LNCAP (cell line): ENCODE measurements at regions not wholly inside any gene's neighbourhood (a gene's known extent, or its start where the extent isn't known, plus 50 kb on each side); places are given as distances from the start of the nearest gene placed in this dataset.

Experiments
- CTCF ChIP-seq: fragments of 450-650 bp; IDR thresholded peaks from 2 replicates; pipeline ENCODE4 v1.5.1; 2017; ENCODE audit warnings: mild to moderate bottlenecking

- TF ChIP-seq CTCF = no peak
Observed at GRCh38 chr7:71042591-71042990, 89.4 kb upstream of the GALNT17 start.

GRCh38 chr7:71050492-71050891 is 81.5 kb upstream of the GALNT17 start:
- TF ChIP-seq CTCF = no peak

- no peak for TF ChIP-seq CTCF
Observed at GRCh38 chr7:71055504-71055903, 76.4 kb upstream of the GALNT17 start.

- no peak for TF ChIP-seq CTCF
Observed at GRCh38 chr7:71077743-71078476, 54.0 kb upstream of the GALNT17 start.
